ENCODE measurements at regions not wholly inside any gene's neighbourhood (a gene's known extent, or its start where the extent isn't known, plus 50 kb on each side); places are given as distances from the start of the nearest gene placed in this dataset.

GRCh38 chr13:50697746-50698539 is 145.5 kb downstream of the DLEU7 start:
- DNase-seq, result no peak

GRCh38 chr13:50699874-50700663 is 143.4 kb downstream of the DLEU7 start:
- DNase-seq, result no peak

DNA sequence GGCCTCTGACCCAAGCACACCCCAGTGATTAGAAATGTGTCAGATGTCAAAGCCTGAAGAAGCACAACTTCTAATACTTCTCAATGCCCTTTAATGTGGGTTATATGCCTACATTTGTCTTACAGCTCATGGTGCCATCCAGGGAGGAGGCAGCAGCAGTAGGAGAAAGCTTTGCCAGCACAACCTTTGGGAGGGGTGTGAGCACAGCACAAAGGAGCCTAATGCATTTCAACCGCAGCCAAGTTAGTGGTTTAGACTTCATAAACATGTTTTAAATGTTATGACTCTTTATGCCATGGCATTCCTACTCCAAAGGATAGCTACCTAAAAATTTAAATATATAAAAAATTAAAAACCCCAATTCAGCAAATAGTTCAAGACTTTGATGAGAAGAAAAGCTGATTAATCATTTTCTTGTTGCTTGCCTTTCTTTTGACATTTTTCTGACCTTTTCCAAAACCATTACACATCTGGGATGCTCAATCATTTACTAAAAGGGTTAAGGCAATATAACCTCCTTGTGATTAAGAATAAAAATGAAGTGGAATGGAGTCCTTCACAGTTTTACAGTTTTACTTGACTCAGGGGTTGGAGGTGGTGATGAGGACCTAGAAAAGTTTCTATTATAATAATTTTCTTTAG is 142.7 kb downstream of the DLEU7 start:
- DNase-seq, result no peak

DNA sequence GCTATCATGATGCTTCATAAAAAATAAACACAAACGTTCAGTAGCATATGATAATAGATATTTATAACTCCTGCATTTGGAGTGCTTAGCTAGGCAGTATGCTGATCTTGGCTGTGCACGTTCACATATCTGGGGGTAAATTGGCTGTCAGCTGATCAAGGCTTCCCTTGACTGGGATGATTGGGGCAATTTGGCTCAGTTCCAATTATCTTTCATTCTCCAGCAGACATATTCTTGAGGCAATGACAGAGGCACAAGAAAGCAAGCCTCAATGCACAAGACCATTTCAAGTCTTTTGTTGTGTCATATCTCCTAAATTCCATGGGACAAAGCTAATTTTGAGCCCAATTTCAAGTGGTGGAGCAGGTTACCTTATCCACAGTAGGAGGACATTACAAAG is 142.0 kb downstream of the DLEU7 start:
- no peak for DNase-seq

DNA sequence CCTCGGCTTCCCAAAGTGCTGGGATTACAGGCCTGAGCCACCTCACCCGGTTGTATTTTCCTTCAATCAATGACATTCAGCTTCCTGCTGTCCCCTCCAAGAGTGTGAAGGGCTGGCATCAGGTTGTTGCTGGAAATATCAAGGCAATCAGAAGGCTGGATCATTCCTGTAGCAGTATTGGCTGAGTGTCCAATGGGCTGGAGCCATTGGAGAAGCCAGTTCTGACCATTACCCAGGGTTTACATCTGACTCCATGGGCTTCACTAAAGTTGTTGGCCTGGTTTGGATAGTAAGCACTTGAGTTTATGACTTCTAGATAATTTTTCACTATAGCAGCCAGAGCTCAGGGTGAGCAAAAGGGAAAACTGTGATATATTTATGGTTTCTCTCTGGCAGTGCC is 137.0 kb downstream of the DLEU7 start:
- DNase-seq, result no peak

DNA sequence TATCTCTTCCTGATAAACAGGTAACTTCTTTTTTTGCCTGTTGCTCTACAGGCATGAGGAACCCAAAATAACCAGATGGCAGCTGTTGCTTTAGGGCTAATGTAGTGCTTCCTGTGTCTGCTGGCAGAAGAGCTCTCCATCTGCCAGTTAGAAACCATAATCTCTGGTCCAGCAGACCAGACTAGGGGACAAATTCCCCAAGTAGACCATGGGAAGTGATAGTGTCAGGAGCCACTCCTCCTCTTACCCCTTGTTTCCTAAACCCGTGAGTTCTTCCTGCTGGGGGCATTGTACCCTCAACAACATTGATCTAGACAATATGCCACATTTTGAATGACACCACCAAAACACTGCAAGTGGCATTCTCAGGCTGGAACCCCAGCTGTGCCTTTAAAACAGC is 135.9 kb downstream of the DLEU7 start:
- no peak for DNase-seq

DNA sequence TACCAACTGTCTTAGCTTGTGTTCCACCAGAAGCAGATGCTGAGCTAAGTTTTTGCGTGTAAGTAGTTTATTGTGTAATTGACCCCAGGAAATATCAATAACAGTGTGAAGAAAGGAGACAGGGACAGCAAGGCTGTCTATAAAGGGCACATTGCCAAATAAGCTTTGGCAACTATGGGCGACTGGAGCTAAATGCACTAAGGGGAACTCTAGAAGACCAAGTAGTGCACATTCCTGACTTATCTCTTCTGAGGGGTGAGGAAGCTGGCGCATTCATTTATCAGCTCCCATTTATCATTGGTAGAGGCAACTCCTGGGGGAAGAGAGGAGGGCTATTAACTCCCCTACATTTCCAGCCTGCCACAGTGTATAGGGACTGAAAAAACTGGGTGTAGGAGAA is 135.0 kb downstream of the DLEU7 start:
- DNase-seq, result no peak

- DNase-seq, result no peak
These were observed 134.4 kb downstream of the DLEU7 start for GRCh38 chr13:50709058-50709457.

DNA sequence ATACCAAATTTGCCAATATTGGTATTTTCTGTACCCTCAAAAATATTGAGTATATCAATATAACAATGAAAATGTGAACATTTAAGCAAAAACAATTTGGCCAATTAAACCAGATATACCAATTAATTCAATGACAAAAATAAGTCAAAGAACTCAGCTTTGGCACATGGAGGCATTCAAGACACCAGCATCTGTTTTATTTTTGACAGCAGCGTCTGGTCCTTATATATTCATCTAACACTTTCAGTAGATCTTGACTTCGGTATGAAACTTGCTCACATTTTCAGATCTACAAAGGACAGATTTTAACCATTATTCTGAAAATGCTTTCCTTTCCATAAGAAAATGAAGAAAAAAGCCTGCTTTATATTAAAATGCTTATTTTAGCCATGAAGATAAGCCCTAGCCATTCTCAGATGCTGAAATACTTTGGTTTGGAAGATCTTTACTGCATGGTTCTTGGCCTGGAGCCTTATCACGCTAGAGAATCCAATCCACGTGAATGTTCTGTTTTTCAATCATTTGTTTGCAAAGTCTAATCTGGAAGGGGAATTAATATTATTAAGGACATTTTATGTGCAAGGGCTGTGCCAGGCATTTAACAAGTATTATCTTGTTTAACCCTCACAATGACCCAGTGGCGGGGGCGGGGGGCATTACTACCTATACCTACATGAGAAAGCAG is 132.2 kb downstream of the DLEU7 start:
- DNase-seq, result no peak

- DNase-seq, result no peak
These were observed 131.5 kb downstream of the DLEU7 start for GRCh38 chr13:50711996-50712395.

- no peak for DNase-seq
These were observed 131.0 kb downstream of the DLEU7 start for GRCh38 chr13:50712456-50712855.

DNA sequence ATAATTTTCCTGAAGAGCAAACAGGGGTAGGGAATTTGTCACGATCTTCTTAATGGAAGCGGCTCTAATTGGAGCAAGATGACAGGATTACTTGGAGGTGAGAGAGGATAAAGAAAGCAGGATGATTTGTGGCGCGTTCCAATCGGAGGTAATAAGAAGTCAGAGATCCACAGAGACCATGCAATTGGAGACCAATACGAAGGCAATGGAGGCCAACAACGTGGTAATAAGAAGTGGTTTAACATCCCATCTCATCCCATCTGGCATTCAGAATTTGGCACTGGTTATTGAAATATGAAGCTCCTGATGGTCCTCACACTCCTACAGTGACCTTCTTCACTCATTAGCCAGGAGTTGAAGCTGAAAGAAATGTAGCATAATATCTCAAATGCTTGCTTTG is 130.6 kb downstream of the DLEU7 start:
- no peak for DNase-seq

- DNase-seq, result peak; percentile 28
These were observed 129.8 kb downstream of the DLEU7 start for GRCh38 chr13:50713523-50714248.

DNA sequence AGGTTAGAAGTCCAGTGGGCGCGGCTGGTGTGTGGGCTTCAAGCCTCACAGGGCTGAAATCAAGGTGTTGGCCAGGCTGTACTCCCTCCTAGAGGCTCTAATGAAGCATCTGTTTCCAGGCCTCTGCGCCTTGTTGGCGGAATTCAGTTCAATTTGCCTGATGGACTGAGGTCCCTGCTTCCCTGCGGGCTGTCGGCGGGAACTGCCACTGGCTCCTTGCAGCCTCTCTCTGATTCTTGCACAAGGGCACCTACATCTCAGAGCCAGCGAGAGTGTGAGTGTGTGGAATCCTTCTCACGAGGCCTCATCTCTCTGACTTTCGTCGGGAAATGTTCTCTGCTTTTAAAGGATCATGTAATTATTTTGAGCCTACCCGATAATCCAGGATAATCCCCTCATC is 128.6 kb downstream of the DLEU7 start:
- no peak for DNase-seq

- DNase-seq, result no peak
These were observed 127.9 kb downstream of the DLEU7 start for GRCh38 chr13:50715402-50716146.

DNA sequence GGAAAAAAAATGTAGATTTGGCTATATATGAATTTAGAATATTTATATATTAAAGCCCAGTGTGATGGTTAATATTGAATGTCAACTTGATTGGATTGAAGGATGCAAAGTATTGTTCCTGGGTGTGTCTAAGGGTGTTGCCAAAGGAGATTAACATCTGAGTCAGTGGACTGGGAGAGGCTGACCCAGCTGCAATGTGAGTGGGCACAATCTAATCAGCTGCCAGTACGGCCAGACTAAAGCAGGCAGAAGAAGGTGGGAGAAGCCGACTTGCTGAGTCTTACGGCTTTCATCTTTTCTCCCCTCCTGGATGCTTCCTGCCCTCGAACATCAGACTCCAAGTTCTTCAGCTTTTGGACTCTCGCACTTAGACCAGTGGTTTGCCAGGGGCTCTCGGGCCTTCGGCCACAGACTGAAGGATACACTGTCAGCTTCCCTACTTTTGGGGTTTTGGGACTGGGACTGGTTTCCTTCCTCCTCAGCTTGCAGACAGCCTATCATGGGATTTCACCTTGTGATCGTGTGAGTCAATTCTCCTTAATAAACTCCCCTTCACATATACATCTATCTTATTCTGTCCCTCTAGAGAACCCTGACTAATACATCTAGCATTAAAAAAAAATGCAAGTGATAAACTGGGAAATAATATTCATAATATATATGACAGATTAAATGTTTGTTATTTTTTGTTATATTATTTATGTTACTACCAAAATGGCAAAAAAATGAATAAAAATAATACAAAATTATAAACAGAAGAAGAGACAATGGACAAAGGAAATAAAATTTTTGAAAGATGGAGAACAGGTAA is 122.4 kb downstream of the DLEU7 start:
- no peak for DNase-seq

- no peak for DNase-seq
These were observed 121.9 kb downstream of the DLEU7 start for GRCh38 chr13:50721672-50721992.

DNA sequence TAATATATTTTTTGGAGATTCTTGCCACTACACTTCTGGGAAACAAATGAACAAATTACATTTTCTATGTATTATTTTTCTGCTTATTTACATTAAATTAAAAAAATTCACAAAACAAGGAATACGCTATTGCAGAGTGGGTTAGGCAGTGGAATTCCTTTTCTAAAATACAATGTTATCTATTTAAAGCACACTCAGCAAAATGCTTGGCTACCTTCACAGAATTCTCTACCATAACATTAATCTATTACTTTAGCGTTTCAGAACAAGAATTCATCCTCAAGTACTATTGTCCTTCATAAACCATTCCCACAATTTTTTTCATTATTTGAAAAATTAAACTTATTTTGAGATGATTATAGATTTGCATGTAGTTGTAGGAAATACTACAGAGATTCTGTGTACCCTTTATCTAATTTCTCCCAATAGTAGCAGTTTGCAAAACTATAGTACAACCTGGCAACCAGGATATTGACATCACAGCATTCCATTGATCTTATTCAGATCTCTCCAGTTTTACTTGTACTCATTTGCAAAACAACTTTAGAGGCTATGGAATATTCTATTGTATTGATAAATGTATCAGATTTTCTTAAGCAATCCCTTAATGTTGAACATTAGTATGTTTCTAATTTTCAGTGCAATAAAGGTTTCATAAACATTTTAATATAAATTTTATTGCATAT is 120.9 kb downstream of the DLEU7 start:
- DNase-seq, result no peak

GRCh38 chr13:50724438-50724837 is 119.1 kb downstream of the DLEU7 start:
- DNase-seq, result no peak

- DNase-seq, result no peak
These were observed 118.6 kb downstream of the DLEU7 start for GRCh38 chr13:50724913-50725312.
